ENCODE measurements at regions not wholly inside any gene's neighbourhood (a gene's known extent, or its start where the extent isn't known, plus 50 kb on each side); places are given as distances from the start of the nearest gene placed in this dataset.
A peak's percentile ranks its signal among the peaks of the same experiment; 100 is the strongest.

GRCh38 chr3:13224967-13225366, 151.7 kb upstream of the IQSEC1 start:
- DNase-seq: no peak

DNA sequence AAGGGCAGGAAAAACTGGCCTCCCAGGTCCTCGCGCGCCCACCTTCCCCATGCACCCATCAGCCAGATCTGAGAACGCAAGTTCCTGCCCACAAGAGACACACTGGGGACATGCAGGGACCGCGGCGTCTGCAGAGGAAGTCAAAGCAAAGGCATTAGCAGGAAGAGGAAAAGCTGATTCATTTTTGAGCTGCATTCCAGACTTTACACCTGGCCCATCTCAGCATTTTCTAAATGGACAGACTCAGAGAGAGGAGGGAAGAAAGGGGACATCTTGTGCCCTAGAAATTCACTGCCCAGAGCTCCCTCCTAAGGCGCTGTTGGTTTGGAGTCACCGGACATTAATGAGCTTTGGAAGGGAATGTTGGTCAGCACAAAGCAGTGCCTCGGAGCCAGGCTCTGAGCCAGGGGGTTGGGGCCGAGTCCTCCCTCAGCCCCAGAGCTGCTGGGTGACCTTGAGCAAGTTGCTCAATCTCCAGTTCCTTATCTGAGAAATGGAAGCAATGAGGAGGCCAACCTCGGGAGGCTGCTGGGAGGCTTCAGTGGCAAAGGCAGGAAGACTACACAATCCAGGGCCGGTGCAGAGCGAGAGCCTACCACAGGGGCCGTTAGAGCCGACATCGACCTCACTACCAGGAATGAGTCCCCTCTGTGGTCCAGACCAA, 150.5 kb upstream of the IQSEC1 start:
- no peak for DNase-seq

DNA sequence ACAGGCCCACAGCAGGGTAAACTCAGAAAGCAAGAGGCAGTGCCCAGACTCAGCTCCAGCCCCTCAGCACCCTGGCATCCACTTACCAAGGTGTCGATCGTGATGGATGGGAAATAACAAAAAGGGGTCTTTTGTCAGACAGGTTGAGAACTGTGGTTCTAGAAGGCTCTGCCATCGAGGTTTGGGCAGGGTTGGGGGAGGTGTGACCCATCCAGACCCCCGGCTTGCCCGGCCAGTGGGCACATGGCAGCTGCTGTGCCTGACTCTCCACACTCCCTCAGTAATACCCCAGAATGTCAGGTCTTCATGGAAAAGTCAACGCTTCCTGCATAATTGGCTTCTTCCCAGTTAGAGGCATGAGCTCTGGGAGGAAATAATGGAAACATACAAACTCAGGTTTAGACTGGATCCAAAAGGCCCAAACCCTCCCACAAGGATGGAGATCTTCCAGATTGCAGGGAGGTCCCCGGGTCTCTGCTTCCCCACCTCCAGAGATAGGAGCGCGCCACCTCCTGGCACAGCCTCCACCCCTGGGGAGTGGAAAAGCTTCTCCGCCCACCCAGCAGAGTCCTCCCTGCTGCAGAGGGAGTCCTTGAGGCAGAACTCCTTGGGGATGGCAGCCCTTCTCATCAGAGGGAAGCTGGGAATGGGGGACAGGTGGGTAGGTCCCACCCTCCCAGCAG, 149.8 kb upstream of the IQSEC1 start:
- DNase-seq: no peak

- DNase-seq: no peak
Observed at GRCh38 chr3:13222131-13222530, 148.9 kb upstream of the IQSEC1 start.

GRCh38 chr3:13221491-13222061, 148.3 kb upstream of the IQSEC1 start:
- DNase-seq: no peak

GRCh38 chr3:13220991-13221390, 147.8 kb upstream of the IQSEC1 start:
- no peak for DNase-seq

- no peak for DNase-seq
Observed at GRCh38 chr3:13219902-13220296, 146.7 kb upstream of the IQSEC1 start.

- no peak for DNase-seq
Observed at GRCh38 chr3:13219077-13219901, 146.1 kb upstream of the IQSEC1 start.

- DNase-seq: no peak
Observed at GRCh38 chr3:13218541-13218908, 145.3 kb upstream of the IQSEC1 start.

GRCh38 chr3:13217736-13218540, 144.7 kb upstream of the IQSEC1 start:
- DNase-seq: peak; percentile 28

GRCh38 chr3:13217253-13217652, 144.0 kb upstream of the IQSEC1 start:
- no peak for DNase-seq

DNA sequence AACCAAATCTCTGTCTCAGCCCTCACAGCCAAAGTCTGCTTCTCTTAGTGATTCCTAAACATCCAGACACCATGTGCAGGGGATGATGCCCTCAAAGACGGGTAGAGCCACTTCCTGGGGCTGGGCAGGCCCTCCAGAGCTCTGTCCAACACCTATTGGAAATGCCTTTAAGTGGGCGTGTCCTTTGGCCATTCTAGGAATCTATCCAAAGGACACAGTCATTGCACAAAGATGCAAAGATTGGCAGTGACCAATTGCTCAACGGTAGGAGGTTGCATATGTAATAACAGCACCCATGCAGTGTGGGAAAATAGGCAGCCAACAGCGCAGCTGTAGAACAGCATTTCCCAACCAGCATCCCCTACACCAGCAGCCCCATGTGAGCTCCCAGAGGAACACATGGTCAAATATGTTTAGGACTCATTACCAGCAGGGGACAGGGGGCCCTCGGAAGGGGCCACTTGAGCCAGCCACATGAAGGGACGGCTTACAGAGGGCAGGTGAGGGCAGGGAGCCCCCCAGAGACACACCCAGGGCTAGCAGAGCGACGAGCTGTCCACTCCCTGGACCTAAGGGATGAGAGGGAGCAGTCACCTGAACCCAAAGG, 142.8 kb upstream of the IQSEC1 start:
- peak; percentile 42 for DNase-seq

DNA sequence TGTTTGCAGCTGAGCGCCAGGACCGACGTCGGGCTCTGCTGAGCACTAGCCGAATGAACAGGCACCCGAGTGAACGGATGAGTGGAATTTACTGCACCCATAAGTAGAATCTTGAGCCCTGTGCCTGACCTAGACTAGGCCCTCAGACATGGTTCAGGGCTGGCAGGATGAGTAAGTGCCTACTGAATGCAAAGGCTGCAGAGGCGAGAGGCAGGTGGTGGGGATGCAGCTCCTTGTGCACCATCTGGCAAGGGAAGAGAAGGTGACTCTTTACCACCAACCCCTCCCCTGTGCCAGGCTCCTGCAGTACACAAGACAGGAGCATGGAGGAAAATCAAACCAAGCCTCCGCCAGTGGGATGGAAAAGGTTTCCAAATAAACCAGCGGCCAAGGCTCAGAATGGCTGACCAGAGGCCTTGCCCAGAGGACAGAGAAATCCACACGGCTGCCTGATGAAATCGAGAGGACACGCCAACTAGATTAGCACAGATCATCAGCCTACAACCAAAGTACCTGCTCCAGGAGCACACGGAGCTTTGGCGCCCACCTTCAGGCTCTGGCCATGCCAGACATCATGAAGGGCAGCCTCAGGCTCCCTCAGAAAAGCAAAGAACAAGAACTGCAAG, 141.7 kb upstream of the IQSEC1 start:
- no peak for DNase-seq

GRCh38 chr3:13213911-13214846, 140.9 kb upstream of the IQSEC1 start:
- DNase-seq: no peak

GRCh38 chr3:13213490-13213889, 140.3 kb upstream of the IQSEC1 start:
- no peak for DNase-seq

DNA sequence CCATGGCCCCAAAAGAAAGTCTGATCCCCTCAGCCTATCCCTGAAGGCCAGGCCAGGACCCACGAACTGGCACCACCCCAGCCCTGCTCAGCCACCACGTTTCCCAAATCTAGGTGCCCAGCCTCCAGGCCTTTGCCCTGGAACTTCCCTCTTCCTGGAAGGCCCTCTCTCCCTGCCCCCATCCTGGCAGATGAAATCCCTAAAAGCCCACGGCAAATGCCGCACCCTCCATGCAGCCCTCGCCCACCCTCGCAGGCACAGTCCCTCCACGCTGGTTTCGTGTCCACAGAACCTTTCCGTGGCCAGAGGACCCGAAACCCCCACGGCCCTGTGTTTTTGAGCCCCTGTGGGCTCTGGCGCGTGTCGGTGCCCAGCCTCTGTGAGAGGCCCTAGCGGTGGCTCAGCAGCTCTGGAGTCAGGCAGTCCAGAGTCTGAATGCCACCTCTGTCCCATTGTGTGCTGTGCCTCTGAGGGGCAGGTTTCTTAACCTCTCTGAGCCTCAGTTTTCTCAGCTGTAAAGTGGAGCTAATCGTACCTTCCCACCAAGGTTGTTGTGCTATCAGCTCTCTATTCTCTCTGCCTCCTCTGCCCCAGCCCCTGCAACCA, 138.5 kb upstream of the IQSEC1 start:
- no peak for DNase-seq

GRCh38 chr3:13210221-13210975, 137.2 kb upstream of the IQSEC1 start:
- DNase-seq: no peak

DNA sequence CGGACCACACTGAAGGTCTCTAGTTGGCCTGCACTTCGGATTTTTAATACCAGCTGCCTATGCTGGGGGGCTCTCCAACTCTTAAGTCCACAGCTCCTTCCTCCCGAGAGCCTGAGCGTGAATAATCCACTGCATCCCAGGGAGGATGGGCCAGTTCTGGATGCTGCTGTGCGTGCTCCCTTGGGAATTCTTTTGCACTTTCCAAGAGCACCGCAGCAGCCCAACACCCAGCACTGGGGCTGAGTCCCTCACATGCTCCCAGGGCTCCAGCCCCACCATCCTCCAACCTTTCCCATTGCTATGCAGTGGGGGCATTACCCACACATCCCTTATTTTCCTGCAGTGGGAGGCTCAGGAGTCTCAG, 136.4 kb upstream of the IQSEC1 start:
- no peak for DNase-seq
